Kidney epithelial cell (primary cell): ENCODE measurements at regions not wholly inside any gene's neighbourhood (a gene's known extent, or its start where the extent isn't known, plus 50 kb on each side); places are given as distances from the start of the nearest gene placed in this dataset.
A peak's percentile ranks its signal among the peaks of the same experiment; 100 is the strongest.
"Not testable (repeated sequence)": the region's sequence is repeated elsewhere in the genome, so short reads cannot be mapped to it uniquely, and the experiment has no call there.

Source experiments
- DNase-seq: peaks from one replicate; pipeline ENCODE4 v3.0.0-alpha.2; 2010; ENCODE audit warnings: low read depth
- H3K27me3 ChIP-seq: 2 replicates; pipeline ENCODE4 v1.6.0; 2011; ENCODE audit warnings: low read length; ENCODE audit not compliant: control insufficient read depth, insufficient read depth
- H3K36me3 ChIP-seq: 2 replicates; pipeline ENCODE4 v1.5.1; 2011; ENCODE audit warnings: low read length; ENCODE audit not compliant: control insufficient read depth, insufficient read depth
- H3K4me3 ChIP-seq: 2 replicates; pipeline ENCODE4 v1.5.1; 2011; ENCODE audit warnings: low read depth, mild to moderate bottlenecking, control low read depth, low read length
- CTCF ChIP-seq: IDR thresholded peaks from 2 replicates; pipeline ENCODE4 v1.5.1; 2011; ENCODE audit warnings: mild to moderate bottlenecking, moderate library complexity, low read length, control low read depth, inconsistent platforms; ENCODE audit not compliant: insufficient read depth, poor library complexity, severe bottlenecking

GRCh38 chr14:25381498-25381897 lies 331.6 kb upstream of the STXBP6 start:
- TF ChIP-seq CTCF, result peak; percentile 31
- Histone ChIP-seq H3K36me3 (no peaks in the 10 kb centered on the region), H3K27me3 (no peaks in the 10 kb centered on the region), H3K4me3 (no peak overlapping the region)
- no peak for DNase-seq

- Histone ChIP-seq H3K36me3 (no peaks in the 10 kb centered on the region), H3K27me3 (no peaks in the 10 kb centered on the region), H3K4me3 (no peak overlapping the region)
- TF ChIP-seq CTCF, result no peak
- no peak for DNase-seq
Observed at GRCh38 chr14:25375639-25376038, 325.7 kb upstream of the STXBP6 start.

- no peak overlapping the region for H3K4me3 ChIP-seq
- DNase-seq, result no peak
- H3K36me3 ChIP-seq, result no peaks in the 10 kb centered on the region
- no peak for TF ChIP-seq CTCF
- no peaks in the 10 kb centered on the region for H3K27me3 ChIP-seq
Observed at GRCh38 chr14:25371068-25371467, 321.1 kb upstream of the STXBP6 start.

- not testable (repeated sequence) for H3K36me3 ChIP-seq, H3K27me3 ChIP-seq, DNase-seq, H3K4me3 ChIP-seq
Observed at GRCh38 chr14:25370057-25370456, 320.1 kb upstream of the STXBP6 start.

GRCh38 chr14:25358330-25358729 lies 308.4 kb upstream of the STXBP6 start:
- H3K36me3 ChIP-seq, result no peaks in the 10 kb centered on the region
- no peaks in the 10 kb centered on the region for H3K27me3 ChIP-seq
- no peak for DNase-seq
- TF ChIP-seq CTCF, result no peak
- H3K4me3 ChIP-seq, result no peak overlapping the region

GRCh38 chr14:25351269-25351668 lies 301.3 kb upstream of the STXBP6 start:
- Histone ChIP-seq H3K27me3 (no peaks in the 10 kb centered on the region), H3K4me3 (no peak overlapping the region), H3K36me3 (no peaks in the 10 kb centered on the region)
- DNase-seq, result no peak
- TF ChIP-seq CTCF, result no peak
